ENCODE measurements at regions not wholly inside any gene's neighbourhood (a gene's known extent, or its start where the extent isn't known, plus 50 kb on each side); places are given as distances from the start of the nearest gene placed in this dataset.

GRCh38 chr2:7523481-7524120, 606.4 kb downstream of the RNF144A start (continued):
- TF ChIP-seq PCBP1 (IDR thresholded peaks at IDR 0.05; ENCODE audit: low read depth, low read length, poor library complexity, severe bottlenecking), result no peak
- TF ChIP-seq NFIX (CRISPR knock-in tag; IDR thresholded peaks at IDR 0.05; ENCODE audit: low read depth), result no peak
- TF ChIP-seq RBM25 (IDR thresholded peaks at IDR 0.05; ENCODE audit: low read depth, low read length, severe bottlenecking), result no peak
- TF ChIP-seq CBX8 (IDR thresholded peaks at IDR 0.05; ENCODE audit: borderline replicate concordance, extremely low read depth, low read depth, low read length, poor library complexity, severe bottlenecking), result no peak
- TF ChIP-seq ZNF212 (CRISPR knock-in tag; IDR thresholded peaks at IDR 0.05), result no peak
- no peak for TF ChIP-seq EHMT2 (IDR thresholded peaks at IDR 0.05)
- TF ChIP-seq E2F5 (CRISPR knock-in tag; IDR thresholded peaks at IDR 0.05), result no peak
- TF ChIP-seq FUS (optimal IDR thresholded peaks at IDR 0.05; ENCODE audit: low read depth, low read length), result no peak

GRCh38 chr2:7524195-7524594, 607.0 kb downstream of the RNF144A start:
- ChIA-PET CTCF (ENCODE audit: low intra/inter-chr PET ratio) (no interaction called here), POLR2A (no interaction called here)
- no peaks in the 10 kb centered on the region for H3K9me1 ChIP-seq (ENCODE audit: control insufficient read depth, insufficient read depth, low read length)
- in situ Hi-C loops (cut with MboI) (no loop called here), intact Hi-C loops (cut with micrococcal nuclease) (no loop called here)
- no peak for FAIRE-seq
- H3K4me2 ChIP-seq (ENCODE audit: insufficient read depth, low read length), result no peak overlapping the region
- no peak overlapping the region for H3K9ac ChIP-seq (ENCODE audit: insufficient read depth in 1 of 2, low read depth in 2 of 2, low read length in 2 of 2)
- no peak overlapping the region for H3K27ac ChIP-seq (ENCODE audit: extremely low read depth, low read depth, low read length)
- WGBS (ENCODE audit: insufficient coverage, low coverage, missing lambda C conversion rate), result 0% methylated on average over 3 of the region's 3 CpGs
- no peaks in the 10 kb centered on the region for H3K27me3 ChIP-seq (ENCODE audit: control insufficient read depth in 2 of 2, insufficient read depth in 2 of 2, low read length in 2 of 2)
- no peak overlapping the region for H3K4me3 ChIP-seq
- ATAC-seq, result no peak
- no TSS peak for BruUV-seq (replicated peaks)
- H3K36me3 ChIP-seq (ENCODE audit: control insufficient read depth, insufficient read depth, low read length), result no peaks in the 10 kb centered on the region
- no peak for DNase-seq (ENCODE audit: extremely low read depth in 1 of 4, low spot score in 3 of 4)
- no peaks in the 10 kb centered on the region for H3K79me2 ChIP-seq (ENCODE audit: control insufficient read depth, insufficient read depth, low read length)
- no peaks in the 10 kb centered on the region for H4K20me1 ChIP-seq (replicated peaks; ENCODE audit: control insufficient read depth, insufficient read depth, low read length)
- H2AFZ ChIP-seq (ENCODE audit: low read depth, low read length), result no peak overlapping the region
- no peaks in the 10 kb centered on the region for H3K9me3 ChIP-seq (replicated peaks; ENCODE audit: control insufficient read depth, insufficient read depth, low read depth, low read length)
- H3K4me1 ChIP-seq (replicated peaks in 1 of 2; ENCODE audit: control insufficient read depth in 2 of 2, insufficient read depth in 2 of 2, low read length in 2 of 2), result no peaks in the 10 kb centered on the region
- TF ChIP-seq KDM5B (IDR thresholded peaks at IDR 0.05; ENCODE audit: insufficient replicate concordance, low read depth, low read length) (no peak), ETV6 (IDR thresholded peaks at IDR 0.05; ENCODE audit: borderline replicate concordance in 1 of 2, low read depth in 2 of 2, low read length in 1 of 2) (no peak), ETV6 (CRISPR knock-in tag; IDR thresholded peaks at IDR 0.05; ENCODE audit: borderline replicate concordance) (no peak), NFATC3 (IDR thresholded peaks at IDR 0.05) (no peak), TEAD4 (IDR thresholded peaks at IDR 0.05; ENCODE audit: low read length) (no peak), TEAD4 (CRISPR knock-in tag; IDR thresholded peaks at IDR 0.05; ENCODE audit: borderline replicate concordance) (no peak), ZNF609 (CRISPR knock-in tag; IDR thresholded peaks at IDR 0.05; ENCODE audit: borderline replicate concordance) (no peak), ZNF717 (CRISPR knock-in tag; IDR thresholded peaks at IDR 0.05) (no peak), ZNF384 (IDR thresholded peaks at IDR 0.05; ENCODE audit: low read depth, low read length) (no peak)

Data from K562 (cell line).